ENCODE measurements at regions not wholly inside any gene's neighbourhood (a gene's known extent, or its start where the extent isn't known, plus 50 kb on each side); places are given as distances from the start of the nearest gene placed in this dataset.

- no peak for DNase-seq (ENCODE audit: low read depth in 2 of 2)
These were observed 735.2 kb downstream of the GALR1 start for GRCh38 chr18:77984833-77985232.

- no peak for DNase-seq (ENCODE audit: low read depth in 2 of 2)
These were observed 736.1 kb downstream of the GALR1 start for GRCh38 chr18:77985526-77986281.

- no peak for DNase-seq (ENCODE audit: low read depth in 2 of 2)
These were observed 740.5 kb downstream of the GALR1 start for GRCh38 chr18:77990131-77990530.

- DNase-seq (ENCODE audit: low read depth in 2 of 2): no peak
These were observed 741.3 kb downstream of the GALR1 start for GRCh38 chr18:77990901-77991300.

- DNase-seq (ENCODE audit: low read depth in 2 of 2): no peak
These were observed 742.4 kb downstream of the GALR1 start for GRCh38 chr18:77992057-77992456.

GRCh38 chr18:77993188-77993981 is 743.7 kb downstream of the GALR1 start:
- no peak for DNase-seq (ENCODE audit: low read depth in 2 of 2)

- no peak for DNase-seq (ENCODE audit: low read depth in 2 of 2)
These were observed 745.9 kb downstream of the GALR1 start for GRCh38 chr18:77995593-77995992.

GRCh38 chr18:77996737-77997136 is 747.1 kb downstream of the GALR1 start:
- DNase-seq (ENCODE audit: low read depth in 2 of 2): no peak

GRCh38 chr18:78001811-78002210 is 752.2 kb downstream of the GALR1 start:
- no peak for DNase-seq (ENCODE audit: low read depth in 2 of 2)

- no peak for DNase-seq (ENCODE audit: low read depth in 2 of 2)
These were observed 756.5 kb downstream of the GALR1 start for GRCh38 chr18:78006006-78006773.

- DNase-seq (ENCODE audit: low read depth in 2 of 2): no peak
These were observed 757.2 kb downstream of the GALR1 start for GRCh38 chr18:78006774-78007260.

- no peak for DNase-seq (ENCODE audit: low read depth in 2 of 2)
These were observed 760.7 kb downstream of the GALR1 start for GRCh38 chr18:78010363-78010762.

- no peak for DNase-seq (ENCODE audit: low read depth in 2 of 2)
These were observed 768.2 kb downstream of the GALR1 start for GRCh38 chr18:78017869-78018268.

GRCh38 chr18:78021196-78021595 is 771.5 kb downstream of the GALR1 start:
- DNase-seq (ENCODE audit: low read depth in 2 of 2): no peak

- no peak for DNase-seq (ENCODE audit: low read depth in 2 of 2)
These were observed 781.9 kb downstream of the GALR1 start for GRCh38 chr18:78031589-78031988.

GRCh38 chr18:78031991-78032390 is 782.3 kb downstream of the GALR1 start:
- DNase-seq (ENCODE audit: low read depth in 2 of 2): no peak

- no peak for DNase-seq (ENCODE audit: low read depth in 2 of 2)
These were observed 782.9 kb downstream of the GALR1 start for GRCh38 chr18:78032574-78032973.

- DNase-seq (ENCODE audit: low read depth in 2 of 2): no peak
These were observed 785.1 kb downstream of the GALR1 start for GRCh38 chr18:78034755-78035154.

- no peak for DNase-seq (ENCODE audit: low read depth in 2 of 2)
These were observed 791.6 kb downstream of the GALR1 start for GRCh38 chr18:78041218-78041617.

- no peak for DNase-seq (ENCODE audit: low read depth in 2 of 2)
These were observed 797.0 kb downstream of the GALR1 start for GRCh38 chr18:78046631-78047030.

- no peak for DNase-seq (ENCODE audit: low read depth in 2 of 2)
These were observed 799.6 kb downstream of the GALR1 start for GRCh38 chr18:78049281-78049680.

- no peak for DNase-seq (ENCODE audit: low read depth in 2 of 2)
These were observed 805.2 kb downstream of the GALR1 start for GRCh38 chr18:78054801-78055200.

Data from stimulated activated CD8-positive, alpha-beta memory T cell treated with anti-CD3 and anti-CD28 coated beads, Interleukin-7, amount 100 ng/mL, for 4 hours (primary cell).